ENCODE measurements at regions not wholly inside any gene's neighbourhood (a gene's known extent, or its start where the extent isn't known, plus 50 kb on each side); places are given as distances from the start of the nearest gene placed in this dataset.
"Not testable (repeated sequence)": the region's sequence is repeated elsewhere in the genome, so short reads cannot be mapped to it uniquely, and the experiment has no call there.

- in situ Hi-C loops (cut with MboI; ENCODE audit: low sequenced_read_pairs, unreplicated experiment): no loop called here
- TF ChIP-seq, protein P1, sequence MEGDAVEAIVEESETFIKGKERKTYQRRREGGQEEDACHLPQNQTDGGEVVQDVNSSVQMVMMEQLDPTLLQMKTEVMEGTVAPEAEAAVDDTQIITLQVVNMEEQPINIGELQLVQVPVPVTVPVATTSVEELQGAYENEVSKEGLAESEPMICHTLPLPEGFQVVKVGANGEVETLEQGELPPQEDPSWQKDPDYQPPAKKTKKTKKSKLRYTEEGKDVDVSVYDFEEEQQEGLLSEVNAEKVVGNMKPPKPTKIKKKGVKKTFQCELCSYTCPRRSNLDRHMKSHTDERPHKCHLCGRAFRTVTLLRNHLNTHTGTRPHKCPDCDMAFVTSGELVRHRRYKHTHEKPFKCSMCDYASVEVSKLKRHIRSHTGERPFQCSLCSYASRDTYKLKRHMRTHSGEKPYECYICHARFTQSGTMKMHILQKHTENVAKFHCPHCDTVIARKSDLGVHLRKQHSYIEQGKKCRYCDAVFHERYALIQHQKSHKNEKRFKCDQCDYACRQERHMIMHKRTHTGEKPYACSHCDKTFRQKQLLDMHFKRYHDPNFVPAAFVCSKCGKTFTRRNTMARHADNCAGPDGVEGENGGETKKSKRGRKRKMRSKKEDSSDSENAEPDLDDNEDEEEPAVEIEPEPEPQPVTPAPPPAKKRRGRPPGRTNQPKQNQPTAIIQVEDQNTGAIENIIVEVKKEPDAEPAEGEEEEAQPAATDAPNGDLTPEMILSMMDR (IDR thresholded peaks at IDR 0.05; ENCODE audit: borderline replicate concordance, control extremely low read depth, extremely low read depth, insufficient read depth, missing control alignments): no peak
- DNase-seq (ENCODE audit: low spot score): no peak
These were observed 229.2 kb upstream of the LRTM1 start for GRCh38 chr3:55156851-55157650.

DNA sequence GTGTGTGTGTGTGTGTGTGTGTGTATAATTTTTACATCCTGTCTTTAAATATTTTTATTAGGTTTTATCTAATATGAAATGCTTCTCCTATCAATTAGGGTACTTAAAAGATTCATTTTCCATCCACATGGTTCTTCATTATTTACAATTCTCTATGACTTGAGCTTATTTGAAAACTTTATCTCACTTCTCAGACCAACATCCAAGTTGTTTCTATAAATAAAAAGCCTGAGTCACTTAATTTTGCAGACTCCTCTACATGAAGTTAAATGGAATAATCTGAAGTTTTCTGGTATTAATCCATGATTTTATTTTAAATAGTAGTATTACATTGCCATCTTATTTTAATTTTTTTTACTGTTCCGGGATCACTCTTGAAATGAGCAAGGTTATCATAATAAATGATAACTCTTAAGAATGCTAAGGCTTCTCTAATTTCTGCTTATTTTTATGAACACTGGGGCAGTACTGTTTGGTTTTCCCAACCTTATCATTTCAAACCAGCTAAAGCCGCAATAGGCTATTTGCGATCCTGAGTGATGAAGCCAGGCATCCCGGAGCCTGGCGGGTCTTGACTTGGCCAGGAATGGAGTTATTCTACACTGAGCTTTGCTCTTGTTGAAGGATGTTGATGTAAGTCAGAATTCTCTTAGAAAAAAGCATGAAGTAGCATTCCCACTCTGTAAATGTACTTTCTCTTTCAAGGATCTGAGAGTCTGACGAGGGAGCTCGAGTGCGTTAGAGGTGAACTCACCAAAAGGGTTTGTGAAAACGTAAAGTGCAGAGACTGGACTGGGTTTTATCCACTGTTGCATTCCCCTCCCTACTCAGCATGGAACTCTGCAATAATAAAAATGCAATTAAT is 220.2 kb upstream of the LRTM1 start:
- in situ Hi-C loops (cut with MboI; ENCODE audit: low sequenced_read_pairs, unreplicated experiment): no loop called here
- TF ChIP-seq, protein P1 (IDR thresholded peaks at IDR 0.05; ENCODE audit: borderline replicate concordance, control extremely low read depth, extremely low read depth, insufficient read depth, missing control alignments): no peak
- DNase-seq (ENCODE audit: low spot score): no peak

- in situ Hi-C loops (cut with MboI; ENCODE audit: low sequenced_read_pairs, unreplicated experiment): no loop called here
- DNase-seq (ENCODE audit: low spot score): no peak
These were observed 219.5 kb upstream of the LRTM1 start for GRCh38 chr3:55147406-55147805.

DNA sequence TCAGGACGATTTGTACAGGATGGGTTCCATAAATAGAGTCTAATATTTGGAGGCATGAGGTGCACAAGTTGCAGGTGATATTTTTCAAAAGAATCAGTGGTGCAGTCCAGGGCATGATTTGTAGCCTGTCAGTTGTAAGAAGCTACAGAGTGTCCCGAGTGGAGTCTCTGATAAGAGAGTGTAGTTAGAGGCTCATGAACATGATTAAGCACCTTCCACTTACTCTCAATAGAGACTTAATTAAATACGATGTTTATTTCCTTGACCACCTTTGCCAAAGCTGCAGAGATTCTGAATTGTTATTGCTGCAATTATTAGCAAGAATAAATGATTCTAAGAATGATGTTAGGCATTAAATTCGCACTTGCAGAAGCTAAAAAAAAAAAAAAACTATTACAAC is 218.4 kb upstream of the LRTM1 start:
- no peak for DNase-seq (ENCODE audit: low spot score)
- in situ Hi-C loops (cut with MboI; ENCODE audit: low sequenced_read_pairs, unreplicated experiment): no loop called here
- TF ChIP-seq, protein P1 (IDR thresholded peaks at IDR 0.05; ENCODE audit: borderline replicate concordance, control extremely low read depth, extremely low read depth, insufficient read depth, missing control alignments): no peak

More at GRCh38 chr3:55147406-55147805, 219.5 kb upstream of the LRTM1 start:
- TF ChIP-seq, protein P1 (IDR thresholded peaks at IDR 0.05; ENCODE audit: borderline replicate concordance, control extremely low read depth, extremely low read depth, insufficient read depth, missing control alignments): no peak

DNA sequence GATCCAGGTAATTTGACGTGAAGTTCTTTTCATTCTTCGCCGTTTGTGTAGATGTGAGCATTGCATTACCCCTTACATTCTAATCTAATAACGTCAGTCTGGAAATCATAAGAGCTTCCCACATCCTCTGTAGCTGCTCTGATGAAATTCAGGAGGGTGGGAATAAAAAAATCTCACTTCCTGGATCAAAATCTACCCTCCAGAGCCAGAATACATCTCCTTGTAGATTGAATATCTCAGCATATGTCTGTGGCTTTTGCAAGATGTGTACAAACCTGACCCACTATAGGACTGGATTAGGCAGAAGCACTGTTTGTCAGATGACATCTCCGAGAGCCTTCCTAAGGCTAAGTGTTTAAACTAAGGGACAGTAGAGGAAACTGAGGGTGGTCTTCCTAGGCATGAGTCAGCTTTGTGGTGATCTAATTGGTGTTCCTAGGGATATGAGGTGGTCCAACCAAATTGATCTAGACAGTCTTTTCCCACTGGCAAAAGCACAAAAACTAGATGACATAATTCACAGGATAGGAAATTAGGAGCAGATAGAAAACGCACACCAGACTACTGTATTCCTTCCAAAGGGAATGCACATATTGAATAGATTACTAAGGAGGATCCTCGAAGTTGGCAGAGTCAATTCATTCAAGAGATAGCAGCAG is 216.3 kb upstream of the LRTM1 start:
- TF ChIP-seq, protein P1 (IDR thresholded peaks at IDR 0.05; ENCODE audit: borderline replicate concordance, control extremely low read depth, extremely low read depth, insufficient read depth, missing control alignments): no peak
- in situ Hi-C loops (cut with MboI; ENCODE audit: low sequenced_read_pairs, unreplicated experiment): no loop called here
- no peak for DNase-seq (ENCODE audit: low spot score)

GRCh38 chr3:55143336-55143735 is 215.5 kb upstream of the LRTM1 start:
- in situ Hi-C loops (cut with MboI; ENCODE audit: low sequenced_read_pairs, unreplicated experiment): no loop called here
- TF ChIP-seq, protein P1 (IDR thresholded peaks at IDR 0.05; ENCODE audit: borderline replicate concordance, control extremely low read depth, extremely low read depth, insufficient read depth, missing control alignments): no peak

DNA sequence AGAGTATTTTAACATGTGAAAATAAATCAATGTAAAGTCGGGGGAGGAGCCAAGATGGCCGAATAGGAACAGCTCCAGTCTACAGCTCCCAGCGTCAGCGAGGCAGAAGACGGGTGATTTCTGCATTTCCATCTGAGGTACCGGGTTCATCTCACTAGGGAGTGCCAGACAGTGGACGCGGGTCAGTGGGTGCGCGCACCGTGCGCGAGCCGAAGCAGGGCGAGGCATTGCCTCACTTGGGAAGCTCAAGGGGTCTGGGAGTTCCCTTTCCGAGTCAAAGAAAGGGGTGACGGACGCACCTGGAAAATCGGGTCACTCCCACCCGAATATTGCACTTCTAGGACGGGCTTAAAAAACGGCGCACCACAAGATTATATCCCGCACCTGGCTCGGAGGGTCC is 208.4 kb upstream of the LRTM1 start:
- DNase-seq (ENCODE audit: low spot score); in situ Hi-C loops (cut with MboI; ENCODE audit: low sequenced_read_pairs, unreplicated experiment): not testable (repeated sequence)

More at GRCh38 chr3:55143336-55143735, 215.5 kb upstream of the LRTM1 start:
- DNase-seq (ENCODE audit: low spot score): no peak

Measured in GM13976 (cell line).